GM10266 (cell line): ENCODE measurements at regions not wholly inside any gene's neighbourhood (a gene's known extent, or its start where the extent isn't known, plus 50 kb on each side); places are given as distances from the start of the nearest gene placed in this dataset.

Source experiments
- DNase-seq: peaks from one replicate; pipeline ENCODE4 v3.0.0; 2012; ENCODE audit errors: extremely low spot score
- CTCF ChIP-seq: IDR thresholded peaks from 2 replicates; pipeline ENCODE4 v1.5.1; 2012; ENCODE audit warnings: mild to moderate bottlenecking, low read depth; ENCODE audit not compliant: control insufficient read depth, insufficient read depth; ENCODE audit errors: missing control alignments

GRCh38 chr12:11578461-11578993 is 70.9 kb upstream of the ETV6 start:
- no peak for TF ChIP-seq CTCF

GRCh38 chr12:11580125-11580751 is 69.2 kb upstream of the ETV6 start:
- DNase-seq = peak; percentile 36

More at GRCh38 chr12:11578461-11578993, 70.9 kb upstream of the ETV6 start:
- DNase-seq = peak; percentile 28

GRCh38 chr12:11581179-11581755 is 68.2 kb upstream of the ETV6 start:
- peak; percentile 33 for TF ChIP-seq CTCF

More at GRCh38 chr12:11580125-11580751, 69.2 kb upstream of the ETV6 start:
- no peak for TF ChIP-seq CTCF

GRCh38 chr12:11584221-11584855 is 65.1 kb upstream of the ETV6 start:
- DNase-seq = no peak
- TF ChIP-seq CTCF = no peak

More at GRCh38 chr12:11581179-11581755, 68.2 kb upstream of the ETV6 start:
- peak; percentile 36 for DNase-seq

- no peak for TF ChIP-seq CTCF
- no peak for DNase-seq
Measured at GRCh38 chr12:11592484-11592883, 57.0 kb upstream of the ETV6 start.

- no peak for DNase-seq
- TF ChIP-seq CTCF = no peak
Measured at GRCh38 chr12:11593013-11593412, 56.5 kb upstream of the ETV6 start.

- no peak for DNase-seq
- TF ChIP-seq CTCF = no peak
Measured at GRCh38 chr12:11595080-11595479, 54.4 kb upstream of the ETV6 start.
